ENCODE measurements at regions not wholly inside any gene's neighbourhood (a gene's known extent, or its start where the extent isn't known, plus 50 kb on each side); places are given as distances from the start of the nearest gene placed in this dataset.

DNA sequence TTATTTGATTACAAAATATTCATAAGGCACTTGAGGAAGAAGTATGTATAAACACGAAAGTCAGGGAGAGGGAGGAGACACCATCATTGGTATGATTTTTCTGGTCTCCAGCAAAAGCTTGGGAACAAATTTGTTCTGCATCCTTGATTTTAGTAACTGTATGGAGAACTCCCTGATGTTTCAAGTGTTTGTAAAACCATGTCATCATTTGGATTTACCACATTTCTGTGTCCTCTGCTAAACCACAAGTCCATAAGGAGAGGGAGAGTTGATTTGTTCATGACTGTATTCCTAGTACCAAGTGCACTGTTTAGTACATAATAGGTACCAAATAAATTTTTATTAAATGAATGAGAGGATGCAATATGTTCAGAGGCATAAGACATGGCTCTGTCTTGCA lies 181.1 kb downstream of the BTG1 start:
- Histone ChIP-seq H3K27ac (no peak overlapping the region), H3K9ac (ENCODE audit: low read depth in 2 of 2, low read length in 2 of 2) (no peak overlapping the region), H3K4me1 (no peaks in the 10 kb centered on the region), H3K27me3 (no peaks in the 10 kb centered on the region), H3K9me3 (no peaks in the 10 kb centered on the region), H3K4me3 (no peak overlapping the region), H3K36me3 (no peaks in the 10 kb centered on the region)
- TF ChIP-seq CTCF (IDR thresholded peaks at IDR 0.05): no peak
- intact Hi-C loops (cut with DNase I): no loop called here
- DNase-seq: no peak

DNA sequence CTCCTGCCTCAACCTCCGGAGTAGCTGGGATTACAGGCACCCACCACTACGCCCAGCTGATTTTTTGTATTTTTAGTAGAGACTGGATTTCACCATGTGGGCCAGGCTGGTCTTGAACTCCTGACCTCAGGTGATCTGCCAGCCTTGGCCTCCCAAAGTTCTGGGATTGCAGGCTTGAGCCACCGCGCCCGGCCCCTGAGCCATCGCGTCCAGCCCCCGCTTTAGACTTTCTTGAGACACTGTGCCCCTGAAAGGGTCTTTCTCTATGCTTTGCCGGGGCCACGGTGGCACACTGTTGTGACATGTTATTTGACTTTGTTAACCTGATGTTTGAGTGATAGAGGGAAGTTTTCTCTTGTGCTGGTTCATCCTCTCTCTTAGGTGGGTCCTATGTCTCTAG lies 186.4 kb downstream of the BTG1 start:
- Histone ChIP-seq H3K4me1 (no peaks in the 10 kb centered on the region), H3K27me3 (no peaks in the 10 kb centered on the region), H3K36me3 (no peaks in the 10 kb centered on the region), H3K4me3 (no peak overlapping the region), H3K27ac (no peak overlapping the region), H3K9me3 (no peaks in the 10 kb centered on the region), H3K9ac (ENCODE audit: low read depth in 2 of 2, low read length in 2 of 2) (no peak overlapping the region)
- no peak for TF ChIP-seq CTCF (IDR thresholded peaks at IDR 0.05)
- DNase-seq: no peak
- intact Hi-C loops (cut with DNase I): no loop called here

DNA sequence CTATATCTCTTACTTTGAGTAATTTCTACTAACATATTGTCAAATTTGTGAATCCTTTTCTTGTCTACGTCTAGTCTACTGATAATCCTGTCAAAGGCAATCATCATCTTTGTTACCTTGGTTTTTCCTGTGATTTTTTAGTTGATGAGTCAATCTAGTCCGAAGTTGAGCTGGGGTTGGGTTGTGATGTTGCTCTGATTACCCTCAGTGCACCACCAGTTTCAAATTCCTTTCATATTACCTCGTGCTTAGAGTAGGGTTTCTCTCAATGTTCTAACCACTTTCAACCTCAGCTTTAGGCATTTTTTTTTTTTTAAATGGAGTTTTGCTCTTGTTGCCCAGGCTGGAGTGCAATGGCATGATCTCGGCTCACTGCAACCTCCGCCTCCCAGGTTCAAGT lies 186.8 kb downstream of the BTG1 start:
- Histone ChIP-seq H3K4me1 (peaks cover under 1% of the 10 kb centered on the region), H3K9me3 (no peaks in the 10 kb centered on the region), H3K9ac (ENCODE audit: low read depth in 2 of 2, low read length in 2 of 2) (no peak overlapping the region), H3K27ac (no peak overlapping the region), H3K27me3 (no peaks in the 10 kb centered on the region), H3K36me3 (no peaks in the 10 kb centered on the region), H3K4me3 (no peak overlapping the region)
- intact Hi-C loops (cut with DNase I): no loop called here
- DNase-seq: no peak
- TF ChIP-seq CTCF (IDR thresholded peaks at IDR 0.05): no peak

GRCh38 chr12:91954747-91955146 lies 190.9 kb downstream of the BTG1 start:
- no peak for TF ChIP-seq CTCF (IDR thresholded peaks at IDR 0.05)
- Histone ChIP-seq H3K27me3 (no peaks in the 10 kb centered on the region), H3K4me1 (peaks cover 4% of the 10 kb centered on the region), H3K4me3 (no peak overlapping the region), H3K9ac (ENCODE audit: low read depth in 2 of 2, low read length in 2 of 2) (peak overlapping the region in 1 of 2 donors; percentile 19), H3K36me3 (no peaks in the 10 kb centered on the region), H3K27ac (peak overlapping the region; percentile 64), H3K9me3 (no peaks in the 10 kb centered on the region)
- intact Hi-C loops (cut with DNase I): no loop called here
- no peak for DNase-seq

- peak; percentile 32 for DNase-seq
- Histone ChIP-seq H3K9me3 (no peaks in the 10 kb centered on the region), H3K27me3 (no peaks in the 10 kb centered on the region), H3K36me3 (no peaks in the 10 kb centered on the region), H3K27ac (peak overlapping the region; percentile 64), H3K4me3 (no peak overlapping the region), H3K9ac (ENCODE audit: low read depth in 2 of 2, low read length in 2 of 2) (peak overlapping the region in 1 of 2 donors; percentile 19), H3K4me1 (peaks cover 4% of the 10 kb centered on the region)
- TF ChIP-seq CTCF (IDR thresholded peaks at IDR 0.05): no peak
- intact Hi-C loops (cut with DNase I): no loop called here
Measured at GRCh38 chr12:91954326-91954725, 191.3 kb downstream of the BTG1 start.

DNA sequence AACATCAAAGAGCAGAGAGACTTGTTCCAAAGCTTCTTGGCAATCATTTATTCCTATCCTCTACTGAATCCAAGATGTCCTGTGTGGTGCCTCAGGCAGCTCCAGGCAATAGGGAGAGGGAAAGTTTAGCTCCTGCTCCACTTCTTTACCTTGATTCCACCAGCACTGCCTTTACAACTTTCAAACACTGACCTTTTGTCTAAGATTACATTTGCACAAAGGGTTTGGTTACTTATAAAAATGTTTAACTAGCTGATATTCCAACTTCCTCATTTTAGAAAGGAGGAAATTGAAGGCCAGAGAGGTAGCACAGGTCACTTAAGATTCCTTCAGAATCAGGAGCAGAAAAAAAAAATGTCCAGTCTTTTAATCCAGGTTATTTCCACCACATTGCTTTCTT lies 192.7 kb downstream of the BTG1 start:
- no peak for TF ChIP-seq CTCF (IDR thresholded peaks at IDR 0.05)
- Histone ChIP-seq H3K4me1 (peaks cover 4% of the 10 kb centered on the region), H3K36me3 (no peaks in the 10 kb centered on the region), H3K9ac (ENCODE audit: low read depth in 2 of 2, low read length in 2 of 2) (no peak overlapping the region), H3K27me3 (no peaks in the 10 kb centered on the region), H3K4me3 (no peak overlapping the region), H3K9me3 (no peaks in the 10 kb centered on the region), H3K27ac (peak overlapping the region; percentile 64)
- intact Hi-C loops (cut with DNase I): no loop called here
- DNase-seq: peak; percentile 32

Measured in colonic mucosa (tissue), 4 donors.